ENCODE measurements at regions not wholly inside any gene's neighbourhood (a gene's known extent, or its start where the extent isn't known, plus 50 kb on each side); places are given as distances from the start of the nearest gene placed in this dataset.

GRCh38 chr6:22980446-22980845 lies 411.1 kb downstream of the HDGFL1 start:
- Histone ChIP-seq H3K36me3 (ENCODE audit: control insufficient read depth in 5 of 5, insufficient read depth in 5 of 5, low read length in 5 of 5) (no peaks in the 10 kb centered on the region), H3K27me3 (ENCODE audit: control insufficient read depth in 5 of 5, insufficient read depth in 4 of 5, low read length in 5 of 5) (no peaks in the 10 kb centered on the region), H3K4me1 (ENCODE audit: control insufficient read depth in 5 of 5, insufficient read depth in 5 of 5, low read length in 5 of 5) (no peaks in the 10 kb centered on the region), H3K27ac (ENCODE audit: low read depth, low read length) (no peak overlapping the region), H3K9ac (ENCODE audit: low read length in 5 of 5) (no peak overlapping the region), H3K9me3 (ENCODE audit: control insufficient read depth in 5 of 5, low read length in 5 of 5) (peaks cover 0 to 3% (median 0%) of the 10 kb centered on the region in 5 donors), H3K4me3 (ENCODE audit: low read depth in 1 of 5, low read length in 5 of 5) (no peak overlapping the region)

GRCh38 chr6:23002044-23002619 lies 432.8 kb downstream of the HDGFL1 start:
- Histone ChIP-seq H3K27me3 (ENCODE audit: control insufficient read depth in 5 of 5, insufficient read depth in 4 of 5, low read length in 5 of 5) (no peaks in the 10 kb centered on the region), H3K27ac (ENCODE audit: low read depth, low read length) (no peak overlapping the region), H3K4me1 (ENCODE audit: control insufficient read depth in 5 of 5, insufficient read depth in 5 of 5, low read length in 5 of 5) (peaks cover 0 to 13% (median 11%) of the 10 kb centered on the region in 5 donors), H3K9me3 (ENCODE audit: control insufficient read depth in 5 of 5, low read length in 5 of 5) (no peaks in the 10 kb centered on the region), H3K36me3 (ENCODE audit: control insufficient read depth in 5 of 5, insufficient read depth in 5 of 5, low read length in 5 of 5) (no peaks in the 10 kb centered on the region), H3K4me3 (ENCODE audit: low read depth in 1 of 5, low read length in 5 of 5) (no peak overlapping the region), H3K9ac (ENCODE audit: low read length in 5 of 5) (no peak overlapping the region)

DNA sequence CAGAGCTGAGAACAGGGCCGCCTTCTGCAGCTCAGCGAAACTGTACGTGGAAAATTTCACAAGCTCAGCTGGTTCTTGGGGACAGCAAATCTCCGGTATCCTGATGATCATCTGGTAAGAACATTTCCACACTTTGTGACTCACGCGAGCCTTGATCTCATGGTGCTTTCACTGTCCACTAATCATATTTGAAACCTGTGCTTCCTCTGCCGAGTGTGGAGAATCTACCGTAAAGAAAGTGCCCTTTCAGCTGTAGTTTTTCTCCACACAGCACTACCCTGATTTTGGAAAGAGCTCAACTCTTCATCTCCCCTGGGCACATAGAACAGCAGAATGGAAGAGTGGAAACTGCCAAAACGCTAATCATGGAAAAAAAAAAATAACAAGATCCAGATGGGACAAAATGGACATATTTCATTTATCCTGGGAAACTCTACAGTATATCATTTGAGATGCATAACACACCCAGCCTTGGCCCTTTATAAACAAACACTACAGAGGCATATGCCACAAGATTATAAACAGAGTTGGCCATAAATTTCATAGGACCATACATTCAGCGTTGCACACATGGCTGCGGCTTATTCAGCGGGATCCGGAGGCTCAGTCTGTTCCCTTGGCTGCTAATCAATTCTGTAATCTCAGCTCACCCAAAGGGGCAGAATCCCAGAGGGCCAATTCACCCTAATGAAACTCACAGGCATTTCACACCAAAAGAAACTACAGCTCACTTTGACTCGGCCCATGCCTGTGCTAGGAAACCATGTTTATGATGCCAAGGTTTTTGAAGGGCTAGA lies 434.5 kb downstream of the HDGFL1 start:
- H3K27ac ChIP-seq (ENCODE audit: low read depth, low read length) = peak overlapping the region; percentile 45
- H3K4me3 ChIP-seq (ENCODE audit: low read depth in 1 of 5, low read length in 5 of 5) = peak overlapping the region; percentile 43 to 66 (median 57)
- H3K9ac ChIP-seq (ENCODE audit: low read length in 5 of 5) = peak overlapping the region in 1 of 5 donors; percentile 54
- H3K27me3 ChIP-seq (ENCODE audit: control insufficient read depth in 5 of 5, insufficient read depth in 4 of 5, low read length in 5 of 5) = no peaks in the 10 kb centered on the region
- H3K9me3 ChIP-seq (ENCODE audit: control insufficient read depth in 5 of 5, low read length in 5 of 5) = no peaks in the 10 kb centered on the region
- H3K36me3 ChIP-seq (ENCODE audit: control insufficient read depth in 5 of 5, insufficient read depth in 5 of 5, low read length in 5 of 5) = no peaks in the 10 kb centered on the region
- H3K4me1 ChIP-seq (ENCODE audit: control insufficient read depth in 5 of 5, insufficient read depth in 5 of 5, low read length in 5 of 5) = peaks cover 0 to 13% (median 11%) of the 10 kb centered on the region in 5 donors

GRCh38 chr6:23006656-23007055 lies 437.3 kb downstream of the HDGFL1 start:
- Histone ChIP-seq H3K27ac (ENCODE audit: low read depth, low read length) (no peak overlapping the region), H3K4me1 (ENCODE audit: control insufficient read depth in 5 of 5, insufficient read depth in 5 of 5, low read length in 5 of 5) (peaks cover 0 to 13% (median 11%) of the 10 kb centered on the region in 5 donors), H3K36me3 (ENCODE audit: control insufficient read depth in 5 of 5, insufficient read depth in 5 of 5, low read length in 5 of 5) (no peaks in the 10 kb centered on the region), H3K9me3 (ENCODE audit: control insufficient read depth in 5 of 5, low read length in 5 of 5) (peaks cover 0 to 2% (median 0%) of the 10 kb centered on the region in 5 donors), H3K27me3 (ENCODE audit: control insufficient read depth in 5 of 5, insufficient read depth in 4 of 5, low read length in 5 of 5) (no peaks in the 10 kb centered on the region), H3K4me3 (ENCODE audit: low read depth in 1 of 5, low read length in 5 of 5) (no peak overlapping the region), H3K9ac (ENCODE audit: low read length in 5 of 5) (no peak overlapping the region)

GRCh38 chr6:23011615-23012014 lies 442.2 kb downstream of the HDGFL1 start:
- no peak overlapping the region for H3K27ac ChIP-seq (ENCODE audit: low read depth, low read length)
- no peaks in the 10 kb centered on the region for H3K27me3 ChIP-seq (ENCODE audit: control insufficient read depth in 5 of 5, insufficient read depth in 4 of 5, low read length in 5 of 5)
- peaks cover 0 to 2% (median 0%) of the 10 kb centered on the region in 5 donors for H3K9me3 ChIP-seq (ENCODE audit: control insufficient read depth in 5 of 5, low read length in 5 of 5)
- no peaks in the 10 kb centered on the region for H3K36me3 ChIP-seq (ENCODE audit: control insufficient read depth in 5 of 5, insufficient read depth in 5 of 5, low read length in 5 of 5)
- no peak overlapping the region for H3K9ac ChIP-seq (ENCODE audit: low read length in 5 of 5)
- H3K4me3 ChIP-seq (ENCODE audit: low read depth in 1 of 5, low read length in 5 of 5) = no peak overlapping the region
- no peaks in the 10 kb centered on the region for H3K4me1 ChIP-seq (ENCODE audit: control insufficient read depth in 5 of 5, insufficient read depth in 5 of 5, low read length in 5 of 5)

DNA sequence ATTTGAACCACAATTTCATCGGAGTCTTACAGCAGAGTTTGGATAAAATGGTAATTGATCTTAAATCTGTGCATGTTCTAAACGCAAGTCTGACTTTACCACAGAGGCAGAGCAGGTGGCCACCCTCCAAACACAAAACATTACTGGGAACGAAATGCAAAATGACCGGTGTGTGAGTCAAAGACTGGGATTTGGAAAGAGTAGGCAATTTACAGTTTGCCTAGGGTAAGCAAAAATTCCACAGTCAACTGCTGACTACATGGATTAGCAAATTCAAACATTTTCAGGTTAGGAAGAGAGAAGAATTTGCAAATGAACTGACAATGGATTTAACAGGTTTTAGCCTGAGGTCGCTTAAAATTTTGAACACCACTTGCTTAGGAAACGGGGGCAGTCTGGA lies 444.4 kb downstream of the HDGFL1 start:
- Histone ChIP-seq H3K4me1 (ENCODE audit: control insufficient read depth in 5 of 5, insufficient read depth in 5 of 5, low read length in 5 of 5) (no peaks in the 10 kb centered on the region), H3K36me3 (ENCODE audit: control insufficient read depth in 5 of 5, insufficient read depth in 5 of 5, low read length in 5 of 5) (no peaks in the 10 kb centered on the region), H3K9ac (ENCODE audit: low read length in 5 of 5) (no peak overlapping the region)

GRCh38 chr6:23016696-23017095 lies 447.3 kb downstream of the HDGFL1 start:
- H3K9me3 ChIP-seq (ENCODE audit: control insufficient read depth in 5 of 5, low read length in 5 of 5) = peaks cover 0 to 6% (median 4%) of the 10 kb centered on the region in 5 donors
- no peak overlapping the region for H3K9ac ChIP-seq (ENCODE audit: low read length in 5 of 5)
- no peaks in the 10 kb centered on the region for H3K27me3 ChIP-seq (ENCODE audit: control insufficient read depth in 5 of 5, insufficient read depth in 4 of 5, low read length in 5 of 5)
- no peaks in the 10 kb centered on the region for H3K4me1 ChIP-seq (ENCODE audit: control insufficient read depth in 5 of 5, insufficient read depth in 5 of 5, low read length in 5 of 5)
- H3K27ac ChIP-seq (ENCODE audit: low read depth, low read length) = no peak overlapping the region
- H3K36me3 ChIP-seq (ENCODE audit: control insufficient read depth in 5 of 5, insufficient read depth in 5 of 5, low read length in 5 of 5) = no peaks in the 10 kb centered on the region
- H3K4me3 ChIP-seq (ENCODE audit: low read depth in 1 of 5, low read length in 5 of 5) = no peak overlapping the region

More for the DNA sequence above, 444.4 kb downstream of the HDGFL1 start:
- Histone ChIP-seq H3K27me3 (ENCODE audit: control insufficient read depth in 5 of 5, insufficient read depth in 4 of 5, low read length in 5 of 5) (no peaks in the 10 kb centered on the region), H3K27ac (ENCODE audit: low read depth, low read length) (no peak overlapping the region), H3K9me3 (ENCODE audit: control insufficient read depth in 5 of 5, low read length in 5 of 5) (peaks cover 0 to 2% (median 0%) of the 10 kb centered on the region in 5 donors), H3K4me3 (ENCODE audit: low read depth in 1 of 5, low read length in 5 of 5) (no peak overlapping the region)

- peaks cover 0 to 8% (median 6%) of the 10 kb centered on the region in 5 donors for H3K9me3 ChIP-seq (ENCODE audit: control insufficient read depth in 5 of 5, low read length in 5 of 5)
- no peak overlapping the region for H3K9ac ChIP-seq (ENCODE audit: low read length in 5 of 5)
- no peak overlapping the region for H3K27ac ChIP-seq (ENCODE audit: low read depth, low read length)
- no peaks in the 10 kb centered on the region for H3K4me1 ChIP-seq (ENCODE audit: control insufficient read depth in 5 of 5, insufficient read depth in 5 of 5, low read length in 5 of 5)
- H3K36me3 ChIP-seq (ENCODE audit: control insufficient read depth in 5 of 5, insufficient read depth in 5 of 5, low read length in 5 of 5) = no peaks in the 10 kb centered on the region
- no peaks in the 10 kb centered on the region for H3K27me3 ChIP-seq (ENCODE audit: control insufficient read depth in 5 of 5, insufficient read depth in 4 of 5, low read length in 5 of 5)
- H3K4me3 ChIP-seq (ENCODE audit: low read depth in 1 of 5, low read length in 5 of 5) = no peak overlapping the region
These were observed 452.1 kb downstream of the HDGFL1 start for GRCh38 chr6:23021487-23021886.

DNA sequence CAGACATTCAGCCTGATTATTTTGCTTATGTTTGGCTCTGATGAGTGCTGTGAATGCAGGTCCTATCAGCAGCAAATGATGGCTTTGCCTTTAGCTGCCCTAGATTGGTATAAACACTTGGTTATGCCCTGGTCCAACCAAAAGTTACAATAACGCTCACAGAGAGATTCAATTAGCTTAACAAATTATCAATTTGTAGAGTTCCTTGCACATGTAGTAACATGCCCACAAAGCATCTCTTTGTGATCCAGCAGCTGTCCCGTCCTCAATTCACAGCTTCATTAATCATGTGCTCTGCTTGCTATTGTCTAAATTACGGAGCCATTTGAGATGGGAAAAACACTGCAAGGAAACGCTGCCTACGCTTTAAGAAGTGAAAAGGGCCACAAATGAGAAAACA lies 457.9 kb downstream of the HDGFL1 start:
- H3K4me3 ChIP-seq (ENCODE audit: low read depth in 1 of 5, low read length in 5 of 5) = no peak overlapping the region
- H3K9me3 ChIP-seq (ENCODE audit: control insufficient read depth in 5 of 5, low read length in 5 of 5) = peaks cover 0 to 2% (median 0%) of the 10 kb centered on the region in 5 donors
- no peaks in the 10 kb centered on the region for H3K36me3 ChIP-seq (ENCODE audit: control insufficient read depth in 5 of 5, insufficient read depth in 5 of 5, low read length in 5 of 5)
- no peaks in the 10 kb centered on the region for H3K4me1 ChIP-seq (ENCODE audit: control insufficient read depth in 5 of 5, insufficient read depth in 5 of 5, low read length in 5 of 5)
- no peak overlapping the region for H3K9ac ChIP-seq (ENCODE audit: low read length in 5 of 5)
- no peak overlapping the region for H3K27ac ChIP-seq (ENCODE audit: low read depth, low read length)
- H3K27me3 ChIP-seq (ENCODE audit: control insufficient read depth in 5 of 5, insufficient read depth in 4 of 5, low read length in 5 of 5) = no peaks in the 10 kb centered on the region

GRCh38 chr6:23031986-23032385 lies 462.6 kb downstream of the HDGFL1 start:
- no peak overlapping the region for H3K27ac ChIP-seq (ENCODE audit: low read depth, low read length)
- no peaks in the 10 kb centered on the region for H3K36me3 ChIP-seq (ENCODE audit: control insufficient read depth in 5 of 5, insufficient read depth in 5 of 5, low read length in 5 of 5)
- no peaks in the 10 kb centered on the region for H3K4me1 ChIP-seq (ENCODE audit: control insufficient read depth in 5 of 5, insufficient read depth in 5 of 5, low read length in 5 of 5)

More at GRCh38 chr6:23031986-23032385, 462.6 kb downstream of the HDGFL1 start:
- Histone ChIP-seq H3K4me3 (ENCODE audit: low read depth in 1 of 5, low read length in 5 of 5) (no peak overlapping the region), H3K27me3 (ENCODE audit: control insufficient read depth in 5 of 5, insufficient read depth in 4 of 5, low read length in 5 of 5) (no peaks in the 10 kb centered on the region), H3K9me3 (ENCODE audit: control insufficient read depth in 5 of 5, low read length in 5 of 5) (no peaks in the 10 kb centered on the region), H3K9ac (ENCODE audit: low read length in 5 of 5) (no peak overlapping the region)

Measured in subcutaneous abdominal adipose tissue (tissue), 5 donors.